Body of pancreas (tissue), 4 donors: ENCODE measurements at regions not wholly inside any gene's neighbourhood (a gene's known extent, or its start where the extent isn't known, plus 50 kb on each side); places are given as distances from the start of the nearest gene placed in this dataset.

Experiments used
- POLR2A ChIP-seq, 3 donors: fragments of 450-650 bp; IDR thresholded peaks; one replicate each; pipeline ENCODE4 v1.6.1; 2016; ENCODE audit warnings: antibody characterized with exemption in 3 of 3, mild to moderate bottlenecking in 2 of 3
- TF ChIP-seq, protein P1 (sequence below), 7 experiments: fragments of 450-650 bp in 4 of 7; fragments of 200-600 bp in 3 of 7; sonication (generic) in 3 of 7; IDR thresholded peaks; one replicate each; pipeline ENCODE4 v1.5.1; 2016 to 2019; ENCODE audit warnings: antibody characterized with exemption in 7 of 7

DNA sequence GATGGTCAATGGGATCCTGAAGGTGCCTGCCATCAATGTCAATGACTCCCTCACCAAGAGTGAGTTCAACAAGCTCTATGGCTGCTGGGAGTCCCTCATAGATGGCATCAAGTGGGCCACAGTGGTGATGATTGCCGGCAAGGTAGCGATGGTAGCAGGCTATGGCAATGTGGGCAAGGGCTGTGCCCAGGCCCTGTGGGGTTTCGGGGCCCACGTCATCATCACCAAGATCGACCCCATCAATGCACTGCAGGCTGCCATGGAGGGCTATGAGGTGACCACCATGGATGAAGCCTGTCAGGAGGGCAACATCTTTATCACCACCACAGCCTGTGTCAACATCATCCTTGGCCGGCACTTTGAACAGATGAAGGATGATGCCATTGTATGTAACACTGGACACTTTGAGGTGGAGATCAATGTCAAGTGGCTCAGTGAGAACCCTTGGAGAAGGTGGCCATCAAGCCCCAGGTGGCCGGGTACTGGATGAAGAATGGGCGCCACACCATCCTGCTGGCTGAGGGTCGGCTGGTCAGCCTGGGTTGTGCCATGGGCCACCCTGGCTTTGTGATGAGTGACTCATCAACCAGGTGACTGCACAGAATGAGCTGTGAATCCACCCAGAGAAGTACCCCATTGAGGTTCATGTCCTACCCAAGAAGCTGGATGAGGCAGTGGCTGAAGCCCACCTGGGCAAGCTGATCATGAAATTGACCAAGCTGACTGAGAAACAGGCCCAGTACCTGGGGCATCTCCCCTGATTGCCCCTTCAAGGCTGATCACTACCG, 63.0 kb upstream of the ANTXRL start:
- TF ChIP-seq, protein P1, sequence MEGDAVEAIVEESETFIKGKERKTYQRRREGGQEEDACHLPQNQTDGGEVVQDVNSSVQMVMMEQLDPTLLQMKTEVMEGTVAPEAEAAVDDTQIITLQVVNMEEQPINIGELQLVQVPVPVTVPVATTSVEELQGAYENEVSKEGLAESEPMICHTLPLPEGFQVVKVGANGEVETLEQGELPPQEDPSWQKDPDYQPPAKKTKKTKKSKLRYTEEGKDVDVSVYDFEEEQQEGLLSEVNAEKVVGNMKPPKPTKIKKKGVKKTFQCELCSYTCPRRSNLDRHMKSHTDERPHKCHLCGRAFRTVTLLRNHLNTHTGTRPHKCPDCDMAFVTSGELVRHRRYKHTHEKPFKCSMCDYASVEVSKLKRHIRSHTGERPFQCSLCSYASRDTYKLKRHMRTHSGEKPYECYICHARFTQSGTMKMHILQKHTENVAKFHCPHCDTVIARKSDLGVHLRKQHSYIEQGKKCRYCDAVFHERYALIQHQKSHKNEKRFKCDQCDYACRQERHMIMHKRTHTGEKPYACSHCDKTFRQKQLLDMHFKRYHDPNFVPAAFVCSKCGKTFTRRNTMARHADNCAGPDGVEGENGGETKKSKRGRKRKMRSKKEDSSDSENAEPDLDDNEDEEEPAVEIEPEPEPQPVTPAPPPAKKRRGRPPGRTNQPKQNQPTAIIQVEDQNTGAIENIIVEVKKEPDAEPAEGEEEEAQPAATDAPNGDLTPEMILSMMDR (IDR thresholded peaks at IDR 0.05), result no peak
- no peak for TF ChIP-seq POLR2A (IDR thresholded peaks at IDR 0.05)
